NCI-H1048 (cell line): ENCODE measurements at regions not wholly inside any gene's neighbourhood (a gene's known extent, or its start where the extent isn't known, plus 50 kb on each side); places are given as distances from the start of the nearest gene placed in this dataset.

Source experiments
- DNase-seq: peaks from one replicate; lab custom pipeline; 2025; lab: John Stamatoyannopoulos, UW

DNA sequence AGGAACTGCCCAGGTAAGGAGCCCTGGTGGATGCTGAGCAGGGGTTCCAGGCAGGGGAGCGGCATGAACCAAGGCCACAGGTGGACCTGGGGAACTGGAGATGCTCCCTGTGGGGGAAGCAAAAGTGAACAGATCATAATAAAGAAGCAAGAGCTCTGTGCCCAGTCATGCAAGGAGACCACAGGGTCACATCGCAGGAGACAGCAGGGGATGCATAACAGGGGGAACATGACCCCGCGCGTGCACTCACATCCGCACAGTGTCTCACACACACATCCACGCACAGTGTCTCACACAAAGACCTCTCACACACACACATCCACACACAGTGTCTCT, 473.3 kb upstream of the HS6ST1 start:
- DNase-seq = no peak

DNA sequence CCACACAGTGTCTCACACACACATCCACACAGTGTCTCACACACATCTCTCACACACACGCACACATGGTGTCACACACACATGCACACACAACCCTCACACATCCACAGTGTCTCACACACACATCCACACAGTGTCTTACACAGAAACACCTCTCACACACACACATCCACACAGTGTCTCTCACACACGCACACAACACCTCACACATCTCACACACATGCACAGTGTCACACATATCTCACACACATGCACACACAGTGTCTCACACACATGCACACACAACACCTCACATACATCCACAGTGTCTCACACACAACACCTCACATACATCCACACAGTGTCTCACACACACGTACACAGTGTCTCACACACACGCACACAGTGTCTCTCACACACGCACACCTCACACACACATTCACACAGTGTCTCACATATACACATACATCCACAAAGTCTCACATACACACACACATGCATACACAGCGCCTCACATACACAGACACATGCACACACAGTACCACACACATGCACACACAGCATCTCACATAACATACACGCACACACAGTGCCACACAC, 473.9 kb upstream of the HS6ST1 start:
- DNase-seq = no peak

DNA sequence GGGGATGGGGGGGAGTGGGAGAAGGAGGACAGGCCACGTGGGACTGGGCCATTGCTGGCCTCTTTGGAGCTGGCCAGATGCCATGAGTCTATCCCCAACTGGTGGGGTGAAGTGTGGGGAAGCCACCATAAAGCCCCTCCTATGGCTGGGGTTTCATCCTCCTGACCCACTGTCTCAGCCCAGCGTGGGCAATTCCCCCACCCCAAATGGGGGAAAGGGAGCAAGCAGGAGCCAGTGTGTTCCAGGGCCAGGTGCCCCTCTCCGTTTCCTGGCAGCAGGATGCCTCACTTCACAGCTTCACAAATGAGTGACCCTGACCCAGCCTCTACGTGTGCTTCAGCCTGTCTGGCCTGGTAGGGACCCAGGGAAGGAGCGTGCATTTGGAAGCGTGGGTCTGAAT, 474.7 kb upstream of the HS6ST1 start:
- no peak for DNase-seq

DNA sequence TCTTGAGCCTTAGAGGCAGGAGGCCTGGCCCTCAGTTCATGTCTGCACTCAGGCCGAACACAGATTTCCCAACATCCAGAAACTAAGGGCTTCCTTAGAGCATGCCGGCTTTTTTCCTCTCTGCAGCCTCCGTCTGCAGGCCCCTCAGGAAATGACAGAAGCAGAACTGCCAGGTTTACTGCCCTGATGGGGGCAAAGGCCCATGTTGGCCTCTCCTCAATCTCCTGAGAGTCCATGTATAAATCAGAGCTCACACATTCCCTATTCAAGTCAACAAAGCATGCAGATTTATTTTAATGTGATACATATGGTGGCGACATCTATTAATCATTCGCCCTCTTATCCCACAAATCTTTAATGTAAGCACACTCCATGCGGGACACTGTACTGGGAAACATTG, 475.6 kb upstream of the HS6ST1 start:
- DNase-seq = no peak

DNA sequence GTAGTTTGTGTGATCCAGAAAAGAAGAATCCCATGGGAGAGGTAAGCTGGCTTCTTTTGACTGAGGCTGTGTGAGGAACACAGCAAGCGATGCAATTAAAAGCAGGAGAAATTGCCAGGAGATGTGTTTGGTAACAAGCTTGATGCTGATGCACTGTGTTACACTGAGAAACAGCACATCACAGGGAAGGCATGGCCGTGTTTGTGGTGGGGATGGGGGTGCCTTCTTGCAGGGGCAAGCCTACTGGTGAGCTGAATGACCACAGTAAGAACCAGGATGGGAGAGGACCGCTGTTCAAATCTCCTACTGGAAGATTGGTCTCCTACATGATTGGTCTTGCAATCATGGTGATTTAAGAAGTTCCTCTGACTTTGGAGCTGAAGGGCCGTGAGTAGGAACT, 477.7 kb upstream of the HS6ST1 start:
- DNase-seq = no peak

DNA sequence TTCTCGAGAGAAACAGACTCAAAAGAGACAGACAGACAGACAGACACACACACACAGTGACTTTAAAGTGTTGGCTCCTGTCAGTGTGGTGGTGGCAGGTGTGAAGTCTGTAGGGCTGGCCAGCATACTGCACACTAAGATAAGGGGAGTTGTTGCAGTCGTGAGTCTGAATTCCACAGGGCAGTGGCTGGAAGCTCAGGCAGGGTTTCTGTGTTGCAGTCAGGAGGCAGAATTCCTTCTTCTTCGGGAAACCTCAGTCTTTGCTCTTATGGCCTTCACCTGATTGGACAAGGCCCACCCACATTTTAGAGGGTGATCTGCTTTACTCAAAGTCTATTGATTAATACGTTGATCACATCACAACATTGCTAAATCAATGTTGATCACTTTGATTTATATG, 478.4 kb upstream of the HS6ST1 start:
- no peak for DNase-seq

DNA sequence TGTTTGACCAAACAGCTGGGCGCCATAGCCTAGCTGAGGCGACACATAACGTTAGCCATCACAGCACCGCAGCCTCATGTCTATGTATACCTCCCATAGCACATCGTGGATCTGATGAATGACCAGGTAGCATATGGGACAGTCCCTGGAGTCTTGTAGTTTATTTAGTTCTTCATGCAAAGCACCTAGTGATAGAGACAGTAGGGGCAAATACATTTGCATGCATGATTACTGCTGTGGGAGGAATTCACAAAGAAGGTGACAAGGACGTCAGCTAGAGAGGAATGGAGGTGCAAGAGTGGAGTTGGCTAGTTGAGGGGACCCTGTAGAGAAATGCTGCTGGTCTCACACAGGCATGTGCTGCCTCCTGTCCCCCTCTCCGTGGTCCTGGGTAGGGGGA, 478.9 kb upstream of the HS6ST1 start:
- DNase-seq = no peak

DNA sequence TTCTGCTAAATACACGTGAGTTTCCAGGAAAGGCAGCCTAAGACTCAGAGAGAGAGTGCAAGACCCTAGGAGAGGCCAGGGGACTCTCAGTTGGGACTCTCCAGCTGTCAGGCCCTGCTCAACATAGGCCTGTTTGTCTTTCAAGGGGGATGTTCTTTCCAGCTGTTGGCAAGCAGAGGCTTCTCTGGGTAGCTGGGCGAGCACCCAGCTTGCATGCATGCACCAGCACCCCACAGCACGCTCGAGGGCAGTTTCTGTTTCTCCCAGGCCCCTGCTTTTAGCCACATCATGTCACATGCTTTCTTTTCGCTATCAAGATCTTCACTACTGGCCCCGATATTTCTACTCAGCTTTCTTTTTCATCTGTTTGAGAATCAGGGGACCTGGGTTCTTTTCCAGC, 479.3 kb upstream of the HS6ST1 start:
- DNase-seq = no peak

DNA sequence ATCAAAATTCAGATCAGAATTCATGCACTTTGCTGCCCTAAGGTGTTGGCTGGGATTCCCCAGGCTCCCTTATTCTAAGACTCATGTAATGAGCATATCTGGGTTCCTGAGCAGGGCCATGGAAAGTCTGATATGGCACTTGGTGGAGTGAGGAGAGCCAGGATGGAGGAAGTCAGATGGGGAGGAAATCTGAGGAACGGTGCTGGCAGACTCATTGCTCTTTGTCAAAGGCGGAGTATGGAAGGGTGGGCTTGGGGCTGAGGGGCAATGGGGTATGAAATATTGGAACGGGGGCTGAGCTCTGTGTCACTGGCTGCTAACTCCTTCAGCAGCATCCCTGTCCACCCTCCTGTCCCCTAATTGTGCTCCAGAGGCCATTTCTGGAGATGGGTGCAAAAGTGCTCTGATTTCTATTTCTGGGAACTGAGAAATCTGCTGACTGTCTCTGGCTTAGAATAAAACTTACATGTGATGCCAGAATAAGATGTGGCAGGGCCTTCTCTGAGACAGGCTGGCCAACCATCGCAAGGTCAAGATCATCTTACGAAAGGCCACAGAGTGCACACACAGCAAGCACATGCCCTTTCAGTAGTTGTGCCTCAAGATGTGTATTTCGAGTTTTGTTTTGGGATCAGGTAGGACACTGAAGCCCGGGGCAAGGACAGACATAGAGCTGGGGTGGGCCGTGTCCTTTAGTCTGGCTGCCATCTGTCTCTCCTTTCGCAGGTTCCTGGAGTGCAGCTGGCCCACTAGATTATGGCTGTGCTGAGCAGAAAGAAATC, 480.0 kb upstream of the HS6ST1 start:
- DNase-seq = no peak

DNA sequence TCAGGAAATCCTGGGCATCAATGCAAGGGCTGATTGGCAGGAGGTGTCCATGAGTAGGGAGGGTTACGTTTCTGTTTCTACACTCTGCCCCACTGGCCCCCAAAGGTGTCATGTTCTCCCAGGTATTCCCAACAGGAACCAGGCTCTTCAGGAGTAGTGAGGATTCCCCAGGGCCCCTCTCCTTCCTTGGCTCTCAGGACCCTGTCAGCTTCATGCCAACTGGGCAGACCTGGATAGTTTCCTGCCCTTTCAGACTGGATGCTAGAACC, 480.6 kb upstream of the HS6ST1 start:
- DNase-seq = no peak

DNA sequence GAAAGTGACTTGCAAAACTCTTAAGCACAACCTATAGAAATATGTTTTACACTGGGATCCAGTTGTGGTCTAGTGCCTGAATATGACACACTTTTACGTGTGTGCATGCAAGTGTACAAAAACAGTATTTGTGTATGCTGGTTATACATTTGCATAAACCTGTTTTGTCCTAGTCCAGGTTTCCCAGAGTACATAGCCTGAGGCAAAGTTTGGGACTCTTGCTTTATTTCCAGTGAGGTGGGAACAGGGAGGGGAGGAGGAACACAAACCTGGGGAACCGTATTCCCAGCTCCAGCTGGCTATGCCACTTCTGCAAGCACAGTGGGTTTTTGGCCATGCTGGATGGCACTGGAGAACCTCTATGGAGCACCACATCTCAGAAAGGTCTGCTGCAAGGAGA, 481.1 kb upstream of the HS6ST1 start:
- peak; percentile 68 for DNase-seq

DNA sequence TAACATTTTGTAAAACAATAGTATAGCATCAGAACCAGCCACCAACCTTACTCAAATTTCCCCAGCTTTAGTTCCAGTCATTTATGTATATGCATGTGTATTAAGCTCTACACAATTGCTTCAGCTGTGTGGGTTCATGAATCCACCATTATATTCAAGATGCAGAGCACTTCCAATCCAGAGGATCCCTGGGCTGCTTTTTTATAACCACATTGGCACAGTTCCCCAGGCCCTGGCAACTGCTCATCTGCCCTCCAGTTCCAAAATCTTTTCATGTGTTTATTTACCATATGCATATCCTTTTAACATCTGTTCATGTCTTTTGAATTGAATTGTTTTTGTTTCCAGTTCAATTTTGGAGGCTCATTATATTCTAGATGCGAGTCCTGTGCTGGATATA, 482.9 kb upstream of the HS6ST1 start:
- DNase-seq = no peak

DNA sequence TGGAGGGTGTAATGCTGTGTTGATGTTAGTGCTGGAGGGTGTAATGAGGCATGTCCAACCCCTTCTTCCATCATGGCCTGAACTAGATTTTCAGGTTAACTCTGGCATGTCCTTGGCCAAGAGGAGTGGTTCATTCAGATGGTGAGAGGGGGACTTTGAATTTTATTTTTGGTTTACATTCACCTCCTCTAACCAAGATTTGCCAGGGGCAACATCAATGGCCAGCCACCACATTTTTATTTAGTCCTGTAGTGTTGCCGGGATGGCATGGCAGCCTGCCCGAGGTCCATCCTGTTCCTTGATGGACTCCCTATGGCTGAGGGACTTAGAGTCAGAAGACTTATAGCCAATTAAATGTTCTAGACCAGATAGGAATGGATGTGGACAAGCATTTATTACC, 484.6 kb upstream of the HS6ST1 start:
- no peak for DNase-seq

DNA sequence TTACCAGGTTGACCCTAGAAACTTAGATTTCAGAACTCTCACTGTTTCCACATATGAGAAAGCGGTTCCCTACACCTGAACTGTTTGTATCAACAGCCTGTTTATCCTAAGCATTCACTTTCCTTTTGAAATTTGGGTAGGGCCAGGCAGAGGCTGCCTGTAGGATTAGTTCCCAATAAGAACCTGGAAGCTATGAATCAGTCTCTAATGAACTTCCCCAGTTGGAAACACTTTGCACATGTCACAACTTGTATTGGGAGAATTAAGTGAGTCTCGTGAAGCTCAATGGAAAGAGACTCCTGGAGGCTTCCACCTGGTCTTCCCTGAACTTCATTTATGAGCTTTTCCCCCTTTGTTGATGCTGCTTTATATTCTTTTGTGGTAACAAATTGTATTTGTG, 486.6 kb upstream of the HS6ST1 start:
- no peak for DNase-seq

DNA sequence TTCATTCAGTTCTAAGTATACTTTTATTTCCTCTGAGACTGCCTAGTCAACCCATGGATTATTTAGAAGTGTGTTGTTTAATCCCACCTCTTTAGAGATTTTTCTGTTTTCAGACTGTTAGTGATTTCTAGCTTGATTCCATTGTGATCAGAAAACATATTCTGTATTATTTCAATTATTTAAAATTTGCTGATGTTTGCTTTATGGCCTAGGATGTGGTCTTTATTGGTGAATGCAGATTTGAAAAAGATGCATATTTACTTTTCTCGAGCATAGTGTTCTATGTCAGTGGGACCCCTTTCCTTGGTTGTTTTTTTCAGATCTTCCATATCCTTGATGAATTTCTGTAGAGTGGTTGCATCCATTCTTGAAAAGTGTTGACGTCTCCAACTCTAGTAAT, 487.2 kb upstream of the HS6ST1 start:
- no peak for DNase-seq

DNA sequence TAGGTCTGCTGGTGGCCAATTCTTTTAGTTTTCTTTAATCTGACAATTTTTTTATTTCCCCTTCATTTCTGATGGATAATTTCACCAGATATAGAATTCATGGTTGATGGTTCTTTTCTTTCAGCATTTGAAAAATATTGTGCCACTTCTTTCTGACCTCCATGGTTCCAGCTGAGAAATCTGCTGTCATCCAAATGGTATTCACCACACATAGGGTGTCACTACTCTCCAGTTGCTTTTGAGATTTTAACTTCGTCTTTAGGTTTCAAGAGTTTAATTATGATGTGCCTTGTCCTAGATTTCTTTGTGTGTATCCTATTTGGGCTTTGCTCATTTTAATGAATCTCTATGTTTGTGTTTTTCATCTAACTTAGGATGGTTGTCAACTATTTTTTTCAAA, 488.6 kb upstream of the HS6ST1 start:
- DNase-seq = no peak

DNA sequence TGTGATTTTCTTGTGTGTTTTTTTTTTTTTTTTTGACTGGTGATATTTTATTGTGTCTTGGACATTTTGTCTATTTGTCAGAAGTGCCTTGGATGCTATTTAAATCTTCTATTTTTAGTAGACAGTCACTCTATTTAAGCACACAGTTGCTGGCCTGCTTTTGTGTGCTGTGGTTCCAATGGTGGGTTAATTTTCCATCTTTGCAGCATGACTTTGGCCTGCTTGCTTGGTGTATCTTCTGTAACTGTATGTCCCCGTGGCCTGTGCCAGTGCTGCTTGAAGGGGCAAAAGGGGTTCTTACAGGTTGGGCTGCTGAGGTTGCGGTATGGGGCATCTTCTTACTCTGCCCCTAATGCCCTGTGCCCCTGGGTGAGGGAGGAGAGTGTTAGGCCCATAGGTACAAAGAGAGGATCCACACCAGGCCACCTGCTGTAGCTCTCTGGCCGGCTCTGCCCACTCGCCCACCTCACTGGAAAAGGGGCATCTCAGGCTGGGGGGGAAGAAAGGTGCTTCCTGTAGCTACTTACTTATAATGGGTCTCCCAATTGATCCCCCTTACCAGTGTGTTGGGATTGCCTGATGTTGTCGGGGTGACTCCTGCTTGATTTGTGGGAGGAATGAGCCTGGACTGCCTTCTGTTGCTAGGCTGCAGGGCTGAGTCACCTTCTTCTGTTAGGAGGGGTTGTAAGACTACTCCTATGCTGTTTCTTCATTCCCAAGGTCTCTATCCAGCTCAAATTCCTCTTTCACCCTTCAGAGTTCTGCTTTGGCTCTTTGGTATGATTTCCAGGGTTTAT, 490.0 kb upstream of the HS6ST1 start:
- DNase-seq = no peak

DNA sequence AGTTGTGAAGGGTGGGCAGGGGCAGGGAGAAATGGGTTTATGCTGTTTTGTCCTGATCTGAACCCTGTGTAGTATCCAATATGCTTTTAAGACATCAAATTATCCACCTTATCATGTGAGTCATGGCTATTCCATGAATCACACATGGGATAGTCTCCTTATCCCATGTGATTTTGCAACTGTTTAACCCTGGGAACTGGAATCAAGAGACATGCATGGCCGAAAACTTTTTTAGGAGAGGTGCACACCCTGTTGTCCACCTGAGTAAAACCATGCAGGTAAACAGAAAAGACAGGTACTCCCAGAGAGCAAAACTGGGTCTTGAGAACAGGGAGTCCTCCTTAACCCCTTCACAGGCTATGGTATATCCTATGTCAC, 490.6 kb upstream of the HS6ST1 start:
- DNase-seq = no peak

DNA sequence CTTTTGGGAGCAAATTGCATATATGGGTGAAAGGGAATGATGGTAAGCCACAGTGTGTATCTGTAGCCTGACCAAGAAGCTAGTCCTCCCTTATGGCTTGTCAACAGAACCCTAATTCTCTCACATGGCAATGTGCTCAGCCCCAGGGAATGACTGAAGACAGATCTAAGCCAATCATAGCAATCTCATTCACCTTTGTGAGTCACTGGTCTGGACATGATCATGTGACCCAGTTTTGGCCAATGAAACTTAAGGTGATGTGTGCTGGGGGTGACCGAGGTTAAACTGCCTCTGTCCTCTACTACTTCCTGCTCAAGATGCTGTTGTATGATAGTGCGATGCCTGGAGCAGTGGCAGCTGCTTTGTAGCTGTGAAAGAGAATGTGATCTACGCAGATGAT, 491.2 kb upstream of the HS6ST1 start:
- no peak for DNase-seq

DNA sequence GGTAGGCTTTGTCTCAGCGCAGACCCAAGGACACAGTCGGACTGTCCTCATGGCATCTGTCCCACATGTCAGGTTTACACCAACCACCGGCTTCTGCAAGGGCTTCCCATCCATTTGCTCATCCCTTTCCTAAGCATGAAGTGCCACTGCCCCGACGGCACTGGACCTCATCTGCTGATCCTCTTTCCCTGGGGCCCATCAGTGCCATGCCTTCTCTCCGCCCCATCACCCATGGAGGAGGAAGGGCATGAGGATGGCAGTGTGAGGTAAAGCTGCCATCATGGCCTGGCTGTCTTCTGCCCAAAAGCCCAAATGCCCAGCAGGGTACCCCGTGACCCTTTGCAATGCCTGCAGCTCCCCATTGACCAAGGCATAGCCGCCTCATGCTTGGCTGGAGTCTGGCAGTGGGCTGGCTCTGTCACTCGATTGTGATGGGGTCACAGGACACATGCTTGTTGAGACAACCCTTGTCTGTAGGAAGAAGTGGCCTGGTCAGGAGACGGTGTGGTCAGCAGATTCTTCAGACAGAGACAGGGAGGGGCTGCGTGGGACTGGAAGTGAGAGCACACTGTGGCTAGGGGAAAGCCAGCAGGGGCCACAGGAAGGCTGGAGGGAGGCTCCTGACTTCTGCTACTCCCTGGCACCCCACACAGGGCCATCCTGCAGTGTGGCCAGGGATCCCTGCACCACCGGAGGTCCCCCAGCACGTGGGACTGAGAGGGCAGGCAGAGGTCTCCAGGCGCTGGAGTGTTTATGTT, 493.7 kb upstream of the HS6ST1 start:
- no peak for DNase-seq

DNA sequence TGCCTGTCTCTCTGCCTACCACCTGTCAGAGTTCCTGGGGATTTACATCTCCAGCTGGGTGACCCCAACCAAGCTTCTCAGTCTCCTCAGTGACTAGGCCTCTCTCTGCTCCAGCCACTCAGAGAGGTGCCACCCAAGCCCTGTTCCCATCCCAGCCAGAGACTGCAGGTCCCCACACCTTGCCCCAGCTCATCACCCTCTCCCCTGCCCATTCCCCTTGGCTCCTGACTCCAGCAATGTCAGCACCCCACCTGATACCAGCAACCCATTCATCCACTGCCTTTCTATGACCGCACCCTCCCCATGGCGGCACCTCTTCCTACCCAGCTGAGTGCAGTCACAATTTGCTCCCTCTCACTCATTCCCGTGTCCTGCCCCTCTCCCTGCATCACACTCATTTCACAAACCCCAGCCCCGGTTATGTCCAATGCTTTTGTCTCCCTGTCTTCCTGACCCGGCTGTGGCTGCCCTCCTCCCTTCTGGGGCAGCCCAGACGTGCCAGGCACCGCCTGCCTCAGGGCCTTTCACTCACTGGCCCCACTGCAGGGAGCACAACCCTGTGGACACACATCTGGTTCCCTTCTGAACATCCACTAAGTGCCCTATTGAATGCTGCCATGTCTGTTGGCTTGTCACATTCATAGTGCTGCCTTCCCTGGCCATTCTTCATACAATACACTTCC, 494.8 kb upstream of the HS6ST1 start:
- DNase-seq = no peak

DNA sequence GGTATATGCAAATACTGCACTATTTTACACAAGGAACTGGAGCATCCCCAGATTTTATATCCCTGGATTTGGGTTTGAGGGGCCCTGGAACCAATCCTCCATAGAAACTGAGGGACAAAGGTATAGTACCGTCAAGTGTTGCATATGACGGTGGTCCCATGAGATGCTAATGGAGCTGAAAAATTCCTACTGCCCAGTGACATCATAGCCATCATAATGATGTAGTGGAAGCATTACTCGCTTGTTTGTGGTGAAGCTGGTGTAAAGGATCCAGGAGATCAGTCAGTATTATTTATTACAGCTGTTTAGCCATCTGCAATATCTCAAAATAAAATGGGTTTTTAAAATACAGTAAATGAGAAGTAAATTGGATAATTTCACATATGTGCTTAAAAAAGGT, 496.6 kb upstream of the HS6ST1 start:
- no peak for DNase-seq

DNA sequence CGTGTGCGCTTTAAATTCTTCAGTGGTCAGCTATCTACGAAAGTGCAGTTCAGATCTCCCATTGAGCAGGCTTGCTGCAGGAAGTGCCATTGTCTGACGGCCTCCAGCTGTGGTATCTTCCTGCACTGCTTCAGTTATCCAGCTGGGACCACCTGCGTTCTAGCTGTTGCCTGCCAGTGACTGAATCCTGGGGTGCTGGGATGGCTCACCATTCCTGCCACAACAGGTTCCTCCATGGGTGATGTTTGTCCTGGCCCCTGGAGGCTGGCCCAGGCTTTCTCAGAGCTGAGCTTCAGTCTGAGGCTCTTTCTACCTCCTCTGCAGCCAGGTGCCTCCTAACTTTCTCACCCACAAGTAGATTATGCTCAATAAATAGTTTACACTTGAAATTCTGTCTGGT, 498.5 kb upstream of the HS6ST1 start:
- DNase-seq = no peak
